SK-N-MC (cell line): ENCODE measurements at regions not wholly inside any gene's neighbourhood (a gene's known extent, or its start where the extent isn't known, plus 50 kb on each side); places are given as distances from the start of the nearest gene placed in this dataset.

ENCODE experiments used
- EZH2 ChIP-seq: fragments of 200-600 bp; sonication (generic); IDR thresholded peaks from one replicate; pipeline ENCODE4 v1.6.1; 2017; ENCODE audit warnings: antibody characterized with exemption
- FOXP2 ChIP-seq: optimal IDR thresholded peaks from 2 replicates; pipeline ENCODE3; 2011; ENCODE audit warnings: mild to moderate bottlenecking, moderate library complexity; ENCODE audit not compliant: insufficient read depth; ENCODE audit errors: extremely low read length, control extremely low read depth
- POLR2AphosphoS5 ChIP-seq: IDR thresholded peaks from 2 replicates; pipeline ENCODE4 v1.6.1; 2012; ENCODE audit warnings: mild to moderate bottlenecking, low read depth, low read length, borderline replicate concordance

DNA sequence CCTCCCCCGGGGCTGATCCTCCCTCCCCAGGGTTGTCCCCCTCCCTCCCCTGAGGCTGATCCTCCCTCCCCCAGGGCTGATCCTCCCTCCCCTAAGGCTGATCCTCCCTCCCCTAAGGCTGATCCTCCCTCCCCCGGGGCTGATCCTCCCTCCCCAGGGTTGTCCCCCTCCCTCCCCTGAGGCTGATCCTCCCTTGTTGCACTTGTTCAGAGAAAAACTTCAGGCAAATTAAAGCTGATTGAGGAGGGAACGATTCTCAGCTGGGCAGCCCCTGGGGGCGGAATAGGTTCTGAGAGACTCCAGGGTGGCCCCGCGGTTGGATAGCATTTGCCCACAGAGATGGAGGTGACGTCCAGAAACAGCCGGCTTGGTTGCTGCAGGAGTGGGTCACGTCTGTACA, 110.7 kb upstream of the ADRA2C start:
- TF ChIP-seq EZH2 (no peak), FOXP2 (no peak), POLR2AphosphoS5 (no peak)
